Endodermal cell (in vitro differentiated cells): ENCODE measurements at regions not wholly inside any gene's neighbourhood (a gene's known extent, or its start where the extent isn't known, plus 50 kb on each side); places are given as distances from the start of the nearest gene placed in this dataset.

ENCODE experiments used
- DNase-seq: peaks from one replicate; pipeline ENCODE4 v3.0.0-alpha.2; 2017
- H3K27ac ChIP-seq: 2 replicates; pipeline ENCODE4 v1.5.1; 2013; ENCODE audit warnings: mild to moderate bottlenecking, low read depth, low read length, moderate library complexity
- H3K27me3 ChIP-seq: 2 replicates; pipeline ENCODE4 v1.6.1; 2013; ENCODE audit warnings: mild to moderate bottlenecking, low read length, moderate library complexity; ENCODE audit not compliant: insufficient read depth, control insufficient read depth, poor library complexity, severe bottlenecking
- H3K36me3 ChIP-seq: 2 replicates; pipeline ENCODE4 v1.7.0; 2013; ENCODE audit warnings: mild to moderate bottlenecking, low read length, moderate library complexity; ENCODE audit not compliant: control insufficient read depth, insufficient read depth
- H3K4me1 ChIP-seq: one replicate; pipeline ENCODE4 v1.7.0; 2013; ENCODE audit warnings: low read length; ENCODE audit not compliant: control insufficient read depth, insufficient read depth
- H3K4me3 ChIP-seq: 2 replicates; pipeline ENCODE4 v1.5.1; 2013; ENCODE audit warnings: mild to moderate bottlenecking, low read length, moderate library complexity
- H3K9ac ChIP-seq: 2 replicates; pipeline ENCODE4 v1.6.1; 2013; ENCODE audit warnings: mild to moderate bottlenecking, low read length, moderate library complexity; ENCODE audit not compliant: poor library complexity, severe bottlenecking; ENCODE audit errors: extremely low read depth
- H3K9me3 ChIP-seq: 2 replicates; pipeline ENCODE4 v1.6.1; 2013; ENCODE audit warnings: mild to moderate bottlenecking, low read length, moderate library complexity; ENCODE audit not compliant: control insufficient read depth
- H3K27ac Mint-ChIP-seq: 2 replicates; pipeline ENCODE4 v1.8.0; 2020; ENCODE audit warnings: mixed read lengths
- H3K27me3 Mint-ChIP-seq: 2 replicates; pipeline ENCODE4 v1.8.0; 2021; ENCODE audit warnings: mild to moderate bottlenecking, mixed read lengths; ENCODE audit not compliant: insufficient read depth
- H3K36me3 Mint-ChIP-seq: 2 replicates; pipeline ENCODE4 v1.8.0; 2020; ENCODE audit warnings: low read depth, mixed read lengths
- H3K4me1 Mint-ChIP-seq: 2 replicates; pipeline ENCODE4 v1.8.0; 2020; ENCODE audit warnings: mixed read lengths
- H3K4me3 Mint-ChIP-seq: 2 replicates; pipeline ENCODE4 v1.8.0; 2020; ENCODE audit warnings: mild to moderate bottlenecking, moderate library complexity, mixed read lengths
- H3K9me3 Mint-ChIP-seq: 2 replicates; pipeline ENCODE4 v1.8.0; 2020; ENCODE audit warnings: mild to moderate bottlenecking, mixed read lengths
- WGBS, 2 experiments: methylation state at CpG; one replicate each; pipeline versions ENCODE4 v1.1.5 to v1.1.7; 2013; ENCODE audit warnings: missing lambda C conversion rate in 2 of 2, mixed read lengths in 1 of 2; ENCODE audit not compliant: insufficient coverage in 1 of 2, insufficient read length in 1 of 2; 5-methylcytosine and 5-hydroxymethylcytosine counted together
- TF ChIP-seq, protein P1 (sequence below): fragments of 200-600 bp; sonication (generic); conservative IDR thresholded peaks from 2 replicates; pipeline ENCODE4 v1.5.0; 2021; ENCODE audit warnings: antibody characterized with exemption, mild to moderate bottlenecking

DNA sequence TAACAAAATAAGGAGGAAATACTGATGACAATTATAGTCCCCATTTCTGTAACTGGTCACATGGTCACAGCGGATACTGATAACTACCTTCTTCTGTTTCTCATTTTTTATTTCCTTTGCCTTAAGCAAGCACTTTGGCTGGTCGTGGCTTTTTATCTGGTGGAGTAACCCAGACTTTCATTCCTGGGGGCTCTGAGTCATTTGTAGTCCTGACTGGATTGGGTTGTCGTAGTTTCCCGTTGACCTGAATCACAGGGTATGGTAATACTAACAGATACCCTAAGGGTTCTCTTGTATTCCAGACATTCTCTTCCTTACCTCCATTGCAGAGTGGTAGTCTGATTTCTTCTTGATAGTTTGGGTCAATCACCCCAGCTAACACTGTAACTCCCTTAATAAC lies 500.3 kb upstream of the ADGRB3 start:
- Histone ChIP-seq H3K9me3 (peaks cover 23% of the 10 kb centered on the region), H3K4me3 (peak overlapping the region; percentile 37), H3K4me1 (peaks cover 9% of the 10 kb centered on the region), H3K36me3 (no peaks in the 10 kb centered on the region), H3K9ac (no peak overlapping the region), H3K27me3 (no peaks in the 10 kb centered on the region), H3K27ac (no peak overlapping the region)
- Mint-ChIP-seq H3K27ac (no peak overlapping the region), H3K9me3 (peaks cover 7% of the 10 kb centered on the region), H3K36me3 (peaks cover 12% of the 10 kb centered on the region), H3K27me3 (no peaks in the 10 kb centered on the region), H3K4me1 (peaks cover 11% of the 10 kb centered on the region), H3K4me3 (no peak overlapping the region)
- TF ChIP-seq, protein P1, sequence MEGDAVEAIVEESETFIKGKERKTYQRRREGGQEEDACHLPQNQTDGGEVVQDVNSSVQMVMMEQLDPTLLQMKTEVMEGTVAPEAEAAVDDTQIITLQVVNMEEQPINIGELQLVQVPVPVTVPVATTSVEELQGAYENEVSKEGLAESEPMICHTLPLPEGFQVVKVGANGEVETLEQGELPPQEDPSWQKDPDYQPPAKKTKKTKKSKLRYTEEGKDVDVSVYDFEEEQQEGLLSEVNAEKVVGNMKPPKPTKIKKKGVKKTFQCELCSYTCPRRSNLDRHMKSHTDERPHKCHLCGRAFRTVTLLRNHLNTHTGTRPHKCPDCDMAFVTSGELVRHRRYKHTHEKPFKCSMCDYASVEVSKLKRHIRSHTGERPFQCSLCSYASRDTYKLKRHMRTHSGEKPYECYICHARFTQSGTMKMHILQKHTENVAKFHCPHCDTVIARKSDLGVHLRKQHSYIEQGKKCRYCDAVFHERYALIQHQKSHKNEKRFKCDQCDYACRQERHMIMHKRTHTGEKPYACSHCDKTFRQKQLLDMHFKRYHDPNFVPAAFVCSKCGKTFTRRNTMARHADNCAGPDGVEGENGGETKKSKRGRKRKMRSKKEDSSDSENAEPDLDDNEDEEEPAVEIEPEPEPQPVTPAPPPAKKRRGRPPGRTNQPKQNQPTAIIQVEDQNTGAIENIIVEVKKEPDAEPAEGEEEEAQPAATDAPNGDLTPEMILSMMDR = no peak
- 92% methylated on average over 4 of the region's 4 CpGs; no CpG with 5 or more reads in 1 of the 2 experiments for whole genome bisulfite sequencing, 2 experiments
- DNase-seq = no peak

GRCh38 chr6:68128211-68128610 lies 506.9 kb upstream of the ADGRB3 start:
- no peak for DNase-seq
- H3K9ac ChIP-seq = no peak overlapping the region
- WGBS, 2 experiments = 86 to 93% methylated on average over 2 of the region's 2 CpGs

DNA sequence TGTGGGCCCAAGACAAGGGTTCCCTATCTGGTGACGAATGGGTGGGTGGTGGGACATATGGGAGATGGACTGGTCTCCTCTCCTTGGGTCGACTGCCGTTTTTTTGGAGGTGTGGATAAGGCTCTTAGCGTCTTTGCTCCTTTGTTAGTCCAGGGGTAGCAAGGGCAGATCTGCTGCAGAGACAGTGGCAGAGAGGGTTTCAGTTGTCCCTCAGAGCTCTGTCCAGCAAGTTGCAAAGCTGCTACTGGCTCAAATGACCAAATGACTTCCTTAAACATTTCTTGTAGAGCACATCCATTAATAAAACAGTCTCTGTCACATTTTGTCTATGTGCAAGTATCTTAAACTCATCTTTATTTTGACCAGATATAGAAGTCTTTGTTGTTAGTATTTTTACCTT lies 508.0 kb upstream of the ADGRB3 start:
- Histone ChIP-seq H3K4me1 (no peaks in the 10 kb centered on the region), H3K36me3 (no peaks in the 10 kb centered on the region), H3K4me3 (no peak overlapping the region), H3K9ac (no peak overlapping the region), H3K27ac (no peak overlapping the region), H3K9me3 (peaks cover 16% of the 10 kb centered on the region), H3K27me3 (no peaks in the 10 kb centered on the region)
- H3K36me3 Mint-ChIP-seq = peaks cover 3% of the 10 kb centered on the region
- TF ChIP-seq, protein P1 = no peak
- H3K27me3 Mint-ChIP-seq = no peaks in the 10 kb centered on the region
- no peak for DNase-seq
- H3K9me3 Mint-ChIP-seq = peaks cover 17% of the 10 kb centered on the region
- H3K4me3 Mint-ChIP-seq = no peak overlapping the region
- no peaks in the 10 kb centered on the region for H3K4me1 Mint-ChIP-seq
- H3K27ac Mint-ChIP-seq = no peak overlapping the region
- WGBS, 2 experiments = 92% methylated on average over 4 of the region's 4 CpGs; no CpG with 5 or more reads in 1 of the 2 experiments

More at GRCh38 chr6:68128211-68128610, 506.9 kb upstream of the ADGRB3 start:
- H3K9me3 Mint-ChIP-seq = peaks cover 5% of the 10 kb centered on the region
- no peaks in the 10 kb centered on the region for H3K27me3 Mint-ChIP-seq
- H3K27ac Mint-ChIP-seq = no peak overlapping the region
- Histone ChIP-seq H3K4me1 (no peaks in the 10 kb centered on the region), H3K4me3 (no peak overlapping the region), H3K27ac (no peak overlapping the region), H3K36me3 (no peaks in the 10 kb centered on the region), H3K27me3 (no peaks in the 10 kb centered on the region), H3K9me3 (peaks cover 4% of the 10 kb centered on the region)
- no peaks in the 10 kb centered on the region for H3K36me3 Mint-ChIP-seq
- H3K4me3 Mint-ChIP-seq = no peak overlapping the region
- no peaks in the 10 kb centered on the region for H3K4me1 Mint-ChIP-seq
- TF ChIP-seq, protein P1 = no peak
